Stomach (tissue), 8 donors: ENCODE measurements at regions not wholly inside any gene's neighbourhood (a gene's known extent, or its start where the extent isn't known, plus 50 kb on each side); places are given as distances from the start of the nearest gene placed in this dataset.

Experiments used
- DNase-seq, 2 donors: peaks; one replicate each; pipeline versions ENCODE4 v3.0.0 to v3.0.0-alpha.2; 2013 to 2019
- H3K27ac ChIP-seq, 5 donors: fragments of 200-600 bp in 4 of 5; sonication (generic) in 4 of 5; one replicate each; pipeline ENCODE4 v1.5.1; 2013 to 2019; ENCODE audit warnings: mild to moderate bottlenecking in 1 of 5, moderate library complexity in 1 of 5
- H3K27me3 ChIP-seq, 3 donors: fragments of 200-600 bp; sonication (generic); one replicate each; pipeline ENCODE4 v1.5.1; 2017 to 2019; ENCODE audit warnings: mixed run types in 1 of 3
- H3K36me3 ChIP-seq, 4 donors: fragments of 200-600 bp; sonication (generic); 1 replicate in 3 of 4; 2 replicates in 1 of 4; pipeline ENCODE4 v1.5.1; 2016 to 2019
- H3K4me1 ChIP-seq, 4 donors: fragments of 200-600 bp; sonication (generic); one replicate each; pipeline ENCODE4 v1.5.1; 2016 to 2019
- H3K4me3 ChIP-seq, 4 donors: fragments of 200-600 bp; sonication (generic) in 3 of 4; one replicate each; pipeline ENCODE4 v1.5.1; 2016 to 2019; ENCODE audit warnings: mild to moderate bottlenecking in 1 of 4
- H3K9me3 ChIP-seq, 4 donors: fragments of 200-600 bp; sonication (generic); one replicate each; pipeline ENCODE4 v1.5.1; 2016 to 2019
- EP300 ChIP-seq: sonication (generic); formaldehyde crosslinking; IDR thresholded peaks from one replicate; pipeline ENCODE4 v1.6.1; 2017; ENCODE audit warnings: antibody characterized with exemption
- POLR2A ChIP-seq, 4 donors: fragments of 450-650 bp; IDR thresholded peaks; one replicate each; pipeline ENCODE4 v1.6.1; 2016; ENCODE audit warnings: antibody characterized with exemption in 4 of 4, control low read depth in 2 of 4, mild to moderate bottlenecking in 1 of 4, moderate library complexity in 1 of 4
- POLR2AphosphoS5 ChIP-seq, 3 donors: sonication (generic); formaldehyde crosslinking; IDR thresholded peaks; one replicate each; pipeline ENCODE4 v1.6.1; 2016; ENCODE audit warnings: antibody characterized with exemption in 3 of 3
- WGBS, 5 donors: extraction: QIAGEN DNeasy Blood & Tissue Kit in 3 of 5; methylation state at CpG; one replicate each; pipeline versions ENCODE4 v1.1.5 to v1.1.7; 2013 to 2018; 5-methylcytosine and 5-hydroxymethylcytosine counted together
- intact Hi-C: fragments of 100-400 bp; cut with DNase I; formaldehyde crosslinking; loops from one replicate; pipeline ENCODE4 v1.15.1; 2023; ENCODE audit warnings: low total_unique reads
- TF ChIP-seq, protein P1 (sequence below), 7 experiments: fragments of 450-650 bp in 4 of 7; fragments of 200-600 bp in 3 of 7; sonication (generic) in 3 of 7; IDR thresholded peaks; one replicate each; pipeline ENCODE4 v1.5.1; 2016 to 2019; ENCODE audit warnings: antibody characterized with exemption in 7 of 7, control low read depth in 2 of 7, mild to moderate bottlenecking in 1 of 7
- donor health status: healthy with polysubstance abuse.
- donor health status: Bipolar disorder and iron deficiency.
- donor health status: healthy.

DNA sequence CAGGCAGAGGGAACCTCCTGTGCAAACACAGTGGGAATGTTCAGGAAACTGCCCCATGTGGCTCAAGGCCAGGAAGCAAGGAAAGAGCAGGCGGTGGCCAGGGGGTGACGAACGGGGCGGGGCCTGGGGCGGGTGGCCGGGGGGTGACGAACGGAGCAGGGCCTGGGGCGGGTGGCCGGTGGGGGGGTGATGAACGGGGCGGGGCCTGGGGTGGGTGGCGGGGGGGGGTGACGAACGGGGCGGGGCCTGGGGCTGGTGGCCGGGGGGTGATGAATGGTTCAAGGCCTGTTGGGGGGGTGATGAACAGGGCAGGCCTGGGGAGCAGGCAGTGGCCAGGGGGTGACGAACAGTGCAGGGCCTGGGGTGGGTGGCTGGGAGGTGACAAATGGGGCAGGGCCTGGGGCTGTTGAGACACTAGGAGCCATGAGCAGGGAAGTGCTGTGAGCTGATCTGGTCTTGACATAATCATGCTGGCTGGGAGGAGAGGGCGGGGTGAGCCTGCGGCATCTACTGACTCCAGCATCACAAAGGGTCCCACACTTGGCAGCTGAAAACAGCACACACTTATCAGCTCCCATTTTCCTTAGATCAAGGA, 62.7 kb upstream of the FBRSL1 start:
- H3K4me3 ChIP-seq: no peak overlapping the region
- H3K4me1 ChIP-seq: peaks cover 18 to 32% (median 29%) of the 10 kb centered on the region in 4 donors
- TF ChIP-seq POLR2AphosphoS5 (IDR thresholded peaks at IDR 0.05): no peak
- TF ChIP-seq POLR2A (IDR thresholded peaks at IDR 0.05): no peak
- TF ChIP-seq, protein P1, sequence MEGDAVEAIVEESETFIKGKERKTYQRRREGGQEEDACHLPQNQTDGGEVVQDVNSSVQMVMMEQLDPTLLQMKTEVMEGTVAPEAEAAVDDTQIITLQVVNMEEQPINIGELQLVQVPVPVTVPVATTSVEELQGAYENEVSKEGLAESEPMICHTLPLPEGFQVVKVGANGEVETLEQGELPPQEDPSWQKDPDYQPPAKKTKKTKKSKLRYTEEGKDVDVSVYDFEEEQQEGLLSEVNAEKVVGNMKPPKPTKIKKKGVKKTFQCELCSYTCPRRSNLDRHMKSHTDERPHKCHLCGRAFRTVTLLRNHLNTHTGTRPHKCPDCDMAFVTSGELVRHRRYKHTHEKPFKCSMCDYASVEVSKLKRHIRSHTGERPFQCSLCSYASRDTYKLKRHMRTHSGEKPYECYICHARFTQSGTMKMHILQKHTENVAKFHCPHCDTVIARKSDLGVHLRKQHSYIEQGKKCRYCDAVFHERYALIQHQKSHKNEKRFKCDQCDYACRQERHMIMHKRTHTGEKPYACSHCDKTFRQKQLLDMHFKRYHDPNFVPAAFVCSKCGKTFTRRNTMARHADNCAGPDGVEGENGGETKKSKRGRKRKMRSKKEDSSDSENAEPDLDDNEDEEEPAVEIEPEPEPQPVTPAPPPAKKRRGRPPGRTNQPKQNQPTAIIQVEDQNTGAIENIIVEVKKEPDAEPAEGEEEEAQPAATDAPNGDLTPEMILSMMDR (IDR thresholded peaks at IDR 0.05): no peak
- no peak for TF ChIP-seq EP300
- WGBS, 5 donors: 36 to 81% (median 57%) methylated on average over 4 to 19 of the region's 20 CpGs
- H3K9me3 ChIP-seq: peaks cover 0 to 4% (median 0%) of the 10 kb centered on the region in 4 donors
- no peaks in the 10 kb centered on the region for H3K36me3 ChIP-seq
- no peak overlapping the region for H3K27ac ChIP-seq
- H3K27me3 ChIP-seq: peaks cover 0 to 97% (median 33%) of the 10 kb centered on the region in 3 donors
- intact Hi-C loops: no loop called here
- peak in 1 of 2 donors; percentile 78 for DNase-seq

DNA sequence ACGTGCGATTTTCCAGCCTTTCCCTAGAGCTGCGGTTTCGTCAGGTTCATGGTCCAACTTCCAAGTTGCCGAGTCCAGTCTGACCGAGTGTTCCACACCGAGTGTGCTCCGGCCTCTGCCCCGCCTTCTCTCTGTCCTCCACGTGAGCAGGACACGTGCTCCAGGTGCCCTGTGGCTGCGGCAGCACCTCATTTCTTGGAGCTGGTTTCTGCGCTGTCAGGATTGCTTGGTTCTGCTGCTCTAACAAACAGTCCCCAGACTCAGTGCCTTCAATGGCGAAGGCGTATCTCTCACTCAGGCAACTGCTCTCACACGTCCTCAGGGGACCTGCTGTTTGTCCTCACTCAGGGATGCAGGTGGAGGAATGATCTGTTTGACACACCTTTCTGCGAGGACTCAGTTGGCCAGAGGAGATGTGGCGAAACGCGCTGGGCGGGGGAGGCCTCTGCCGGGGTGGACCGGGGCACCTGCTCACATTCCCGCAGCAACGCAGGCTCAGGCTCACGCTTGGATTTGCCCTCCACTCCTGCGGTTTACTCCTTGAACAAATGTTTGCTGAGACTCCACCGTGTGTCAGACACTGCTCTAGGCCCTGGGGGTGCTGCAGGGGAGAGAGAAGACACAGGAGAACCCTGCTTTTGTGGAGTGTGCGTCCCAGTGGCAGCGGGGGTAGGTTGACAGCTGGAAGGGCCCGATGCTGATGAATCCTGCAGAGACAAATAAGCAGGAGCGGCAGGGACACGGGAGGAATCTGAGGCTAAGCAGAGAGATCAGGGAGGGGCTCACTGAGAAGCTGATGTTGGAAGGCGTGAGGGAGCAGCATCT, 63.4 kb upstream of the FBRSL1 start:
- no peak for TF ChIP-seq EP300
- no peak for TF ChIP-seq POLR2AphosphoS5 (IDR thresholded peaks at IDR 0.05)
- TF ChIP-seq, protein P1 (IDR thresholded peaks at IDR 0.05): no peak
- TF ChIP-seq POLR2A (IDR thresholded peaks at IDR 0.05): no peak
- H3K4me3 ChIP-seq: no peak overlapping the region
- no peak for DNase-seq
- H3K4me1 ChIP-seq: peaks cover 18 to 32% (median 29%) of the 10 kb centered on the region in 4 donors
- intact Hi-C loops: no loop called here
- no peaks in the 10 kb centered on the region for H3K36me3 ChIP-seq
- H3K27ac ChIP-seq: no peak overlapping the region
- WGBS, 5 donors: 63 to 77% (median 70%) methylated on average over 33 to 34 of the region's 34 CpGs
- peaks cover 0 to 97% (median 33%) of the 10 kb centered on the region in 3 donors for H3K27me3 ChIP-seq
- peaks cover 0 to 4% (median 0%) of the 10 kb centered on the region in 4 donors for H3K9me3 ChIP-seq

DNA sequence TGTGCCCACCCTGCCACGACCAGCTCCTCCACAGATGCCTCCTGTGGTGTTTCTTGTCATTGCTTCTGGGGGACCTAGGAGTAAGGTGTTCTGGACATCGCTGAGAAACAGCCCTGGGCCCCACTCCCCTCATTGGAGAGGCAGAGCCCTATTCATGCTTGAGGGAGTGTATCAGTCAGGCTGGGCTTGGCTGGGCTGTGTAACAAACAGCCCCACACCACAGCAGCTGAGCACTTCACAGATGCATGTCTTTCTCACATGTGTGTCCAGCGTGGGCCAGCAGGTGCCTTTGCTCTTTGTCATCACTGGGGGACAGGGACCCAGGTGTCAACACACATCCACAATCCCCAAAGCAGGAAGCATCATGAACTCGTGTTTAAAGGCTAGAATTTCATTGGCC, 65.1 kb upstream of the FBRSL1 start:
- intact Hi-C loops: no loop called here
- no peak for DNase-seq
- Histone ChIP-seq H3K9me3 (peaks cover 0 to 4% (median 0%) of the 10 kb centered on the region in 4 donors), H3K36me3 (no peaks in the 10 kb centered on the region), H3K4me3 (no peak overlapping the region), H3K27ac (no peak overlapping the region), H3K27me3 (peaks cover 0 to 96% (median 33%) of the 10 kb centered on the region in 3 donors), H3K4me1 (peaks cover 10 to 16% (median 13%) of the 10 kb centered on the region in 4 donors)
- 83 to 88% (median 83%) methylated on average over 4 of the region's 4 CpGs for WGBS, 5 donors
- no peak for TF ChIP-seq EP300
- TF ChIP-seq, protein P1 (IDR thresholded peaks at IDR 0.05): no peak

DNA sequence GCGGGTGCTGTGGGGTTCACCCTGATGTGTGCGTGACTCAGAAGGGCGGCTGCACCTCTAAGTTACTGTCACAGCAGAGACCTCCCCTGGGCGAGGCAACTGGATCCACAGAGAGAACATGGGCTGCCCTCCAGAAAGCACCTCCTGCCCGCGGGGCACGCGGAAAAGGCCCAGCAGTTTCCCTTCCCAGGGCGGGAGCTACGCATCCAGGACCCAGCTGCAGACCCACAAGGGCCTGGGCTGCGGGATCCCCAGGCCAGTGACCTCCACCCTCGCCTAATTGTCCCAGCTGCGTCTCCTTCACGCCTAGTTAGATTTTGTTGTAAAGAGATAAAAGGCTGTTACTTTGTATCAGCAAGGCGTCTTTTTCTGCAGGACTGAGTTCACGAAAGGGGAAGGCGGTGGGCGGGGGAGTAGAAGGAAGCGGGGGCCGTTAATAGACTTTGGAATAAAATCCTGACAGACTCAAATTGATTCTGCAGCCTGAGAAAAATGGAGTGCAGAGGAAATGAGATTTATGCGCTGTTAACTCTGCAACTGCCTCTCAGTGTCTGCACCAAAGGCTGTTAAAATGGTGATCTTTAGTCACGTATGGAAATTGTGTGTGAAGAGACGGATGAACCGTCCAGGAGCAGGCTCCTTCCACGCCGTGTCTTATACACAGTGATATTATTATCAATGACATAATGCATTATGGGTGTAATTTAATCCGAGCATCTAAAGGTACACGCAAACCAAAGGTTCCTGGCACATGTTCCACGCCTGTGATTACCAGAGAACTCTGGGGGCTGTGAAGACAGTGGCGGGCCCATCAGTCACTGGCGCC, 65.9 kb upstream of the FBRSL1 start:
- peaks cover 2 to 9% (median 5%) of the 10 kb centered on the region in 4 donors for H3K4me1 ChIP-seq
- WGBS, 5 donors: 41 to 52% (median 46%) methylated on average over 23 to 31 of the region's 31 CpGs
- TF ChIP-seq, protein P1 (IDR thresholded peaks at IDR 0.05): no peak
- no peak for TF ChIP-seq POLR2AphosphoS5 (IDR thresholded peaks at IDR 0.05)
- no peak for TF ChIP-seq EP300
- TF ChIP-seq POLR2A (IDR thresholded peaks at IDR 0.05): no peak
- intact Hi-C loops: no loop called here
- no peak for DNase-seq
- H3K27me3 ChIP-seq: peaks cover 0 to 95% (median 33%) of the 10 kb centered on the region in 3 donors
- no peaks in the 10 kb centered on the region for H3K36me3 ChIP-seq
- peaks cover 0 to 4% (median 0%) of the 10 kb centered on the region in 4 donors for H3K9me3 ChIP-seq
- no peak overlapping the region for H3K27ac ChIP-seq
- H3K4me3 ChIP-seq: no peak overlapping the region
